B cell (primary cell): ENCODE measurements at regions not wholly inside any gene's neighbourhood (a gene's known extent, or its start where the extent isn't known, plus 50 kb on each side); places are given as distances from the start of the nearest gene placed in this dataset.

Source experiments
- ATAC-seq: fragments of 200-7000 bp; cut with Tn5 transposase; one replicate; pipeline ENCODE4 v1.10.0; 2021; ENCODE audit warnings: low read depth, mild to moderate bottlenecking, moderate number of reproducible peaks, moderate library complexity
- CTCF ChIA-PET: fragments of 350-600 bp; sonication (Branson Sonifier 250); formaldehyde crosslinking; loops from one replicate; lab custom pipeline; 2021; ENCODE audit warnings: antibody characterized with exemption, inconsistent platforms; lab: Charles Lee
- POLR2A ChIA-PET: fragments of 350-600 bp; sonication (Branson Sonifier 250); formaldehyde crosslinking; loops from one replicate; lab custom pipeline; 2021; ENCODE audit warnings: antibody characterized with exemption; lab: Charles Lee
- DNase-seq: peaks from one replicate; pipeline ENCODE4 v3.0.0; 2013
- H2AFZ ChIP-seq: 2 replicates; pipeline ENCODE4 v1.6.1; 2012; ENCODE audit warnings: mild to moderate bottlenecking, low read depth, low read length; ENCODE audit not compliant: insufficient read depth, poor library complexity, severe bottlenecking
- H3K27ac ChIP-seq, 2 donors: 1 replicate in 1 of 2; 2 replicates in 1 of 2; pipeline ENCODE4 v1.5.1; 2012 to 2013; ENCODE audit warnings: low read length in 2 of 2, mild to moderate bottlenecking in 2 of 2, moderate library complexity in 1 of 2
- H3K27me3 ChIP-seq, 4 experiments: fragments of 200-600 bp in 1 of 4; sonication (generic) in 1 of 4; replicated peaks in 1 of 4; 1 replicate in 2 of 4; 2 replicates in 2 of 4; pipeline versions ENCODE4 v1.6.1 to v1.7.0; 2013 to 2016; ENCODE audit warnings: low read length in 3 of 4, mild to moderate bottlenecking in 2 of 4, mixed read lengths in 1 of 4, moderate library complexity in 1 of 4; ENCODE audit not compliant: insufficient read depth in 4 of 4, control insufficient read depth in 3 of 4; ENCODE audit errors: control extremely low read depth in 1 of 4
- H3K36me3 ChIP-seq, 2 experiments: replicated peaks in 1 of 2; 1 replicate in 1 of 2; 2 replicates in 1 of 2; pipeline versions ENCODE4 v1.6.1 to v1.7.1; 2013; ENCODE audit warnings: low read length in 1 of 2; ENCODE audit not compliant: insufficient read depth in 2 of 2, control insufficient read depth in 1 of 2; ENCODE audit errors: control extremely low read depth in 1 of 2, extremely low read depth in 1 of 2
- H3K4me1 ChIP-seq, 2 donors: fragments of 200-600 bp in 1 of 2; sonication (generic) in 1 of 2; 1 replicate in 1 of 2; 2 replicates in 1 of 2; pipeline versions ENCODE4 v1.5.1 to v1.6.1; 2013 to 2017; ENCODE audit warnings: low read length in 2 of 2; ENCODE audit not compliant: control insufficient read depth in 2 of 2, insufficient read depth in 2 of 2
- H3K4me2 ChIP-seq: replicated peaks from 2 replicates; pipeline ENCODE3; 2012; ENCODE audit warnings: mild to moderate bottlenecking, low read depth, low read length; ENCODE audit not compliant: poor library complexity, severe bottlenecking
- H3K4me3 ChIP-seq, 5 experiments: fragments of 200-600 bp in 1 of 5; sonication (generic) in 1 of 5; 1 replicate in 3 of 5; 2 replicates in 2 of 5; pipeline versions ENCODE4 v1.5.1 to v1.7.0; 2011 to 2016; ENCODE audit warnings: low read length in 4 of 5, mild to moderate bottlenecking in 4 of 5, low read depth in 2 of 5, control low read depth in 1 of 5, moderate library complexity in 1 of 5; ENCODE audit not compliant: insufficient read depth in 1 of 5; ENCODE audit errors: control extremely low read depth in 1 of 5, extremely low read depth in 1 of 5
- H3K79me2 ChIP-seq: fragments of 200-600 bp; sonication (generic); one replicate; pipeline ENCODE4 v1.6.0; 2016; ENCODE audit warnings: low read length; ENCODE audit not compliant: control insufficient read depth, insufficient read depth
- H3K9ac ChIP-seq: fragments of 200-600 bp; sonication (generic); 2 replicates; pipeline ENCODE4 v1.6.1; 2017; ENCODE audit warnings: mild to moderate bottlenecking, low read length, moderate library complexity
- H3K9me3 ChIP-seq, 3 donors: one replicate each; pipeline versions ENCODE4 v1.6.1 to v1.7.1; 2013; ENCODE audit warnings: low read length in 2 of 3; ENCODE audit not compliant: control insufficient read depth in 2 of 3, insufficient read depth in 1 of 3; ENCODE audit errors: control extremely low read depth in 1 of 3
- H4K20me1 ChIP-seq: 2 replicates; pipeline ENCODE4 v1.6.0; 2012; ENCODE audit warnings: mild to moderate bottlenecking, low read length; ENCODE audit not compliant: insufficient read depth, control insufficient read depth, poor library complexity, severe bottlenecking
- H3K27ac Mint-ChIP-seq: one replicate; pipeline ENCODE4 v1.8.0; 2021; ENCODE audit warnings: mixed read lengths
- H3K27me3 Mint-ChIP-seq: one replicate; pipeline ENCODE4 v1.8.0; 2021; ENCODE audit warnings: mixed read lengths
- H3K4me1 Mint-ChIP-seq: one replicate; pipeline ENCODE4 v1.8.0; 2021; ENCODE audit warnings: mixed read lengths
- H3K4me3 Mint-ChIP-seq: one replicate; pipeline ENCODE4 v1.8.0; 2021; ENCODE audit warnings: mixed read lengths
- H3K9me3 Mint-ChIP-seq: one replicate; pipeline ENCODE4 v1.8.0; 2022; ENCODE audit warnings: mixed read lengths; ENCODE audit not compliant: insufficient read depth
- EZH2 ChIP-seq: IDR thresholded peaks from 2 replicates; pipeline ENCODE4 v1.6.1; 2012; ENCODE audit warnings: borderline replicate concordance, low read depth, mild to moderate bottlenecking, moderate library complexity, low read length; ENCODE audit not compliant: insufficient read depth, poor library complexity, severe bottlenecking
- WGBS: methylation state at CpG from one replicate; pipeline ENCODE4 v1.1.5; 2013; ENCODE audit warnings: missing lambda C conversion rate; ENCODE audit not compliant: insufficient coverage; 5-methylcytosine and 5-hydroxymethylcytosine counted together
- intact Hi-C: fragments of 100-400 bp; cut with micrococcal nuclease; formaldehyde crosslinking; loops from one replicate; pipeline ENCODE4 v1.10.0; 2022
- TF ChIP-seq, protein P1 (sequence below): fragments of 200-600 bp; IDR thresholded peaks from one replicate; pipeline ENCODE4 v1.8.0; 2022; ENCODE audit warnings: antibody characterized with exemption, mild to moderate bottlenecking

- H3K27me3 Mint-ChIP-seq = no peaks in the 10 kb centered on the region
- no peak overlapping the region for H3K4me2 ChIP-seq
- intact Hi-C loops = no loop called here
- H3K4me3 ChIP-seq = no peak overlapping the region
- no peaks in the 10 kb centered on the region for H3K4me1 ChIP-seq
- no peaks in the 10 kb centered on the region for H3K36me3 ChIP-seq
- H4K20me1 ChIP-seq = no peaks in the 10 kb centered on the region
- CTCF ChIA-PET = no interaction called here
- no peak overlapping the region for H3K9ac ChIP-seq
- no peaks in the 10 kb centered on the region for H3K27me3 ChIP-seq
- no peaks in the 10 kb centered on the region for H3K4me1 Mint-ChIP-seq
- peaks cover 8% of the 10 kb centered on the region for H3K9me3 Mint-ChIP-seq
- no peak overlapping the region for H3K27ac ChIP-seq
- H3K9me3 ChIP-seq = peaks cover 0 to 7% (median 0%) of the 10 kb centered on the region in 3 donors
- WGBS = no CpG with 5 or more reads among the region's 1 CpG
- H3K79me2 ChIP-seq = no peaks in the 10 kb centered on the region
- no peak for DNase-seq
- ATAC-seq = no peak
- H3K4me3 Mint-ChIP-seq = no peak overlapping the region
- no peak overlapping the region for H2AFZ ChIP-seq
- POLR2A ChIA-PET = no interaction called here
- no peak overlapping the region for H3K27ac Mint-ChIP-seq
- TF ChIP-seq, protein P1, sequence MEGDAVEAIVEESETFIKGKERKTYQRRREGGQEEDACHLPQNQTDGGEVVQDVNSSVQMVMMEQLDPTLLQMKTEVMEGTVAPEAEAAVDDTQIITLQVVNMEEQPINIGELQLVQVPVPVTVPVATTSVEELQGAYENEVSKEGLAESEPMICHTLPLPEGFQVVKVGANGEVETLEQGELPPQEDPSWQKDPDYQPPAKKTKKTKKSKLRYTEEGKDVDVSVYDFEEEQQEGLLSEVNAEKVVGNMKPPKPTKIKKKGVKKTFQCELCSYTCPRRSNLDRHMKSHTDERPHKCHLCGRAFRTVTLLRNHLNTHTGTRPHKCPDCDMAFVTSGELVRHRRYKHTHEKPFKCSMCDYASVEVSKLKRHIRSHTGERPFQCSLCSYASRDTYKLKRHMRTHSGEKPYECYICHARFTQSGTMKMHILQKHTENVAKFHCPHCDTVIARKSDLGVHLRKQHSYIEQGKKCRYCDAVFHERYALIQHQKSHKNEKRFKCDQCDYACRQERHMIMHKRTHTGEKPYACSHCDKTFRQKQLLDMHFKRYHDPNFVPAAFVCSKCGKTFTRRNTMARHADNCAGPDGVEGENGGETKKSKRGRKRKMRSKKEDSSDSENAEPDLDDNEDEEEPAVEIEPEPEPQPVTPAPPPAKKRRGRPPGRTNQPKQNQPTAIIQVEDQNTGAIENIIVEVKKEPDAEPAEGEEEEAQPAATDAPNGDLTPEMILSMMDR = no peak
- no peak for TF ChIP-seq EZH2
Measured at GRCh38 chr4:34935739-34936138, 1308.6 kb downstream of the ARAP2 start.

DNA sequence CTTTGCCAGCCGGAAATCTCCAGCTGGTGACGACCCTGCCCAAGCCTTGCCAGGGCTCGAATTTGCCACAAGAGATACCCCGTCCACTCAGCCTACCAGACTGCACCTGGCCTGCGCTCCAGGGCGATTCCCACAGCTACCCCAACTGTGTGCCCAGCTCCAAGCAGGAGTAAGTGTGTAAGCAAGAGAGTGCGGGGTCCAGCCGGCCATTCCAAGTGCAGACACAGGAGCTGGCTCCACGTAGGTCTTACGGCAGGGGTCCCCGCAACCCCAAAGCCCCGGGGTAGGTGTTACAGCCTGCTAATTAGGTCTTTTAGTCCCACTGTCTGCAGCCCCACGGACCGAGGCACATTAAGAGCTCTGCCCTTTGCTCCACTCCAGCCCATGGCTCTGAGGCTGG, 1305.2 kb downstream of the ARAP2 start:
- H3K27me3 ChIP-seq = no peaks in the 10 kb centered on the region
- no peaks in the 10 kb centered on the region for H3K9me3 Mint-ChIP-seq
- H2AFZ ChIP-seq = no peak overlapping the region
- H3K4me1 Mint-ChIP-seq = no peaks in the 10 kb centered on the region
- no peak overlapping the region for H3K9ac ChIP-seq
- H3K36me3 ChIP-seq = no peaks in the 10 kb centered on the region
- no peak for ATAC-seq
- WGBS = 87% methylated on average over 14 of the region's 14 CpGs
- no peak overlapping the region for H3K4me3 Mint-ChIP-seq
- H3K27me3 Mint-ChIP-seq = no peaks in the 10 kb centered on the region
- no peaks in the 10 kb centered on the region for H4K20me1 ChIP-seq
- H3K79me2 ChIP-seq = no peaks in the 10 kb centered on the region
- no peak overlapping the region for H3K27ac Mint-ChIP-seq
- no peak overlapping the region for H3K27ac ChIP-seq
- no peak overlapping the region for H3K4me2 ChIP-seq
- DNase-seq = no peak
- peaks cover 0 to 7% (median 0%) of the 10 kb centered on the region in 3 donors for H3K9me3 ChIP-seq
- CTCF ChIA-PET = no interaction called here
- H3K4me3 ChIP-seq = no peak overlapping the region
- POLR2A ChIA-PET = no interaction called here
- intact Hi-C loops = no loop called here
- H3K4me1 ChIP-seq = no peaks in the 10 kb centered on the region
- no peak for TF ChIP-seq EZH2
- TF ChIP-seq, protein P1 = no peak
